Ramos (cell line): ENCODE measurements at regions not wholly inside any gene's neighbourhood (a gene's known extent, or its start where the extent isn't known, plus 50 kb on each side); places are given as distances from the start of the nearest gene placed in this dataset.

ENCODE experiments used
- in situ Hi-C: fragments of 300-500 bp; cut with MboI; formaldehyde crosslinking; loops from one replicate; pipeline ENCODE4 v1.14.3; 2022; ENCODE audit warnings: low sequenced_read_pairs; ENCODE audit not compliant: unreplicated experiment

DNA sequence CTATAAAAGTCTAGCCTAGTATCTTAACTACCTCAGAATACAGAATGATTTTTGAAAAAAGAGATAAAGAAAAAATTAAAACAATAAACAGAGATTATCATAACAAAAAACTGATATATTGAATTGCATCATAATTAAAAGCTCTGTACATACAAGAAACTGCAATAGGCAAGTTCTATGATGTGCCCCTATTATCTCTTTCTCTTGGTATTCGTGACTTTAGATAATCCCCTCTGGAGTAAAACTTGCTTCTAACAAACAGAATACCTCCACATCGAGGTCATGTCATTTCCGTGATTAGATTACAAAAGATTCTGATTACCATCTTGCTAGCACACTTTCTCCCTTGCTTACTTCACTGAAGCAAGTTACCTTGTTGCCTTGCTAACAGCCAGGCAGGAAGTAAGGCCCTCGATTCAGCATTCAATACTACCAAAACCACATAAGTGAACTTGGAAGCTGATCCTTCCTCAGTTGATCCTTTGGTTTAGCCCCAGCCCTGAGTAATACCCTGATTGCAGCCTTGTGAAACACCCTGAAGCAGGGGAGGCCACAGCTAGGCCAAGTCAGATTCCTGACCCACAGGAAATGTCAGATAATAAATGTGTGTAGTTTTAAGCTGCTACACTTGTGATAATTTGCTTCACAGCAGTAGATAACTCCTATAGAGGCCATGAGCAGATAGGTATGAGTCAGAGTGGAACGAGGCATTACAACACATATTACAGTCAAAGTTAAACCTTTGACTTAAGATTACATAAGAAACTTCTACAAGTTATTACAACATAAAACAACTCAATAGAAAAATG lies 53.7 kb upstream of the TMX4 start:
- in situ Hi-C loops, result loop anchor here (25.0 kb wide), 1 partner anchor 89 kb away; no protein-coding TSS in a partner anchor

GRCh38 chr20:8074931-8075330 lies 55.4 kb upstream of the TMX4 start:
- in situ Hi-C loops, result loop anchor here (25.0 kb wide), 1 partner anchor 87 kb away; no protein-coding TSS in a partner anchor

DNA sequence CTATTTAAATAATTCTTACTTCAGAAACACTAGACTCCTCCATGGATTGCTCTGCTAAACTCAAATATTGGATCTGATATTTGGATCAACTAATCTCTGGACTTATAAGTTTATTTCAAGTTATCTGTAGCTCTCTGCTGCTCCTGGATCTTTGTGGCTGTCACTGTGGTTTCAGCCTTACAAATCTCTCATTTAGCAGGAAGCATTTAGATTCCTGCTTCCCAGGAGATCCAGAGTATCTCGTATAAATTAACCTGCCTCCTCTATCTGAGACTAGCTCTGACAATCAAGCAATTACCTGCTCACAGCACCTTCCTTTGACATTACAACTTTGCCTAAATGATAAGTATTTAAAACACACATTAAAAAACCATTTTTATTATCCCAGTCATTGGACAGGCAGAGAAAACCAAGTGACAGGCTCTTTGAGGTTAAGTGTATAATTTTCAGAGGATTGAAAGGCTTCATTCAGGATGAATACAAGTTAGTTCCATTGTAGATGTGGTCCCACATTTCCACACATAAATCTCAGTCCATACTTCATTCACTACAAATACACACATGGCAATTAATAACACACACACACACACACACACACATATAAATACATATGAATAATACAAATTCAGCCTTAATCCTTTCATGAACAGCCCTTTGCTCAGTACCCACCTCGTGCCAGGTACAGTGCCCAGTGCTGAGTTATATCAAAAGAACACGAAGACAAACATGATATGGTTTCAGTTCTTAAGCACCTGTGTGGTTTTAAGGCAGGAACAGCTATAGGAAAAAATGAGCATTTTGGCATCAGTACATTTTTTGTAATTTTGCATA lies 55.5 kb upstream of the PLCB1 start:
- in situ Hi-C loops, result no loop called here

DNA sequence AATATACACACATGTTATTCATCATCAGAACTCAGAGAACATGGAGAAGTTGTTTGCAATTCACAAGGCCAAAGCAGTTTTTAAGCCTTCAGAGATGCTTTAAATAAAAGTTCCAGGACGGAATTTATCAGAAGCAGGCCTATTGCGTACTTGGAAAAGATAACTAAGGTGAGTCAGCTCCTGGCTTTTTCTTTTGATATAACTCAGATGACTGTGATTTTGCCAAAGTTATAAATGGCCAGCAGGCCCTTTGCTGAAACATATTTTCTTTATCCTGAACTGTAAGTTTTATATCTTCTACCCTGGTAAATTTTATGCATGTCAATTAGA lies 55.0 kb upstream of the PLCB1 start:
- in situ Hi-C loops, result no loop called here

GRCh38 chr20:8078528-8078914 lies 53.5 kb upstream of the PLCB1 start:
- in situ Hi-C loops, result no loop called here

DNA sequence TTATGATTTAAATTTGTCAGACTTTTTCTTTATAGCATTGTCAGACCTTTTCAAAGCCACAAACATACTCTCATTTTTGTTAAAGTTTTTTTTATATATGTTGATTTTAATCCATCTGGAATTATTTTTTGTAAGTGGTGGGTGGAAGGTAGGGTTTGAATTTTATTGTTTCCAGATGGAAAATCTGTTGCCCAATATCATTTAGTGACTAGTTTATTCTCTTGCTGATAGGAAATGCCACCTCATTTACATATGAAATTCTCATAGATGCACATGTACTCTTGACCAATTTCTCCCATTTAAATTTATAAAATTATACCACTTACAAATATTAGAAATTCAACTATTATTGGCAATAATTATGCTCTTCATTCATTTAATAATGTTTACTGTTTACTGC lies 52.1 kb upstream of the PLCB1 start:
- in situ Hi-C loops, result no loop called here

- in situ Hi-C loops, result no loop called here
Measured at GRCh38 chr20:8082025-8082424, 50.0 kb upstream of the PLCB1 start.
